Skeletal muscle tissue (tissue), 3 donors: ENCODE measurements at regions not wholly inside any gene's neighbourhood (a gene's known extent, or its start where the extent isn't known, plus 50 kb on each side); places are given as distances from the start of the nearest gene placed in this dataset.

Experiments
- H3K27ac ChIP-seq: one replicate; pipeline ENCODE4 v1.7.0; 2013; ENCODE audit warnings: mild to moderate bottlenecking, low read depth, low read length, inconsistent platforms
- H3K27me3 ChIP-seq, 3 donors: one replicate each; pipeline ENCODE4 v1.7.0; 2013; ENCODE audit warnings: low read length in 3 of 3; ENCODE audit not compliant: control insufficient read depth in 3 of 3, insufficient read depth in 3 of 3
- H3K36me3 ChIP-seq, 3 donors: one replicate each; pipeline ENCODE4 v1.7.0; 2013; ENCODE audit warnings: low read length in 3 of 3; ENCODE audit not compliant: control insufficient read depth in 3 of 3, insufficient read depth in 3 of 3
- H3K4me1 ChIP-seq, 3 donors: one replicate each; pipeline ENCODE4 v1.7.0; 2013; ENCODE audit warnings: low read length in 3 of 3, mild to moderate bottlenecking in 3 of 3; ENCODE audit not compliant: control insufficient read depth in 3 of 3, insufficient read depth in 3 of 3
- H3K4me3 ChIP-seq, 3 donors: one replicate each; pipeline ENCODE4 v1.7.0; 2013; ENCODE audit warnings: low read length in 3 of 3
- H3K9ac ChIP-seq, 3 donors: one replicate each; pipeline ENCODE4 v1.7.0; 2013; ENCODE audit warnings: low read length in 3 of 3, mild to moderate bottlenecking in 3 of 3, moderate library complexity in 2 of 3, low read depth in 1 of 3
- H3K9me3 ChIP-seq, 3 donors: one replicate each; pipeline ENCODE4 v1.7.0; 2013; ENCODE audit warnings: low read length in 3 of 3; ENCODE audit not compliant: control insufficient read depth in 3 of 3
- donor health status: Osteomylitis.

DNA sequence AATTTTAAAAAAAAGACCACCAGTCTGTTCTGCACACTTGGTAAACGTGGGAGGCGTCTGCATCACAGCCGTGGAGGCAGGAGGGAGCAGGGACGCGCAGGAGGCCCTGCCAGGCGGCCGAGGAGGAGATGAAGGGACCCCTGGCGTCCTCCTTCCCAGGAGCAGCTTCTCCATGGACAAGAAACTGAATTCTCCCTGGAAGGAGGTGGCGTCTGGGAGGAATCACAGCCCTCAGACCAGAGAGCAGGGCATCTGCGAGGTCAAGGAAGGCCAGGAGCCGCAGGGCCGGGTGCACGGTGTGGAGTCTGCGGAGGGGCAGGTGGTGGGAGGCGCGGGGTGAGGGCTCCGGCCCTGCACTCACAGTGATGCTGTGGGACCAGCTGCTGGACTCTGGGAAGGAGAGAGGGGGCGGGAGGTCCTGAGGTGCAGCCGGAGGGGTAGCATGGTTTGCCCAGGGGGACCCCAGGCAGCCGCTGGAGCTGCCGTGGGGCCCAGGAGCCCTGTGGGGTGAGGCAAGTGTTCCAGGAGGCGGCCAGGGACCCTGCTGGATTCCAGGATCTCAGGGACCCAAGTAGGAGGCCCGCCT lies 73.5 kb upstream of the GALNT9 start:
- Histone ChIP-seq H3K27me3 (peaks cover 42 to 75% (median 73%) of the 10 kb centered on the region in 3 donors), H3K36me3 (no peaks in the 10 kb centered on the region), H3K27ac (no peak overlapping the region), H3K9me3 (no peaks in the 10 kb centered on the region), H3K4me1 (no peaks in the 10 kb centered on the region), H3K9ac (no peak overlapping the region), H3K4me3 (no peak overlapping the region)

DNA sequence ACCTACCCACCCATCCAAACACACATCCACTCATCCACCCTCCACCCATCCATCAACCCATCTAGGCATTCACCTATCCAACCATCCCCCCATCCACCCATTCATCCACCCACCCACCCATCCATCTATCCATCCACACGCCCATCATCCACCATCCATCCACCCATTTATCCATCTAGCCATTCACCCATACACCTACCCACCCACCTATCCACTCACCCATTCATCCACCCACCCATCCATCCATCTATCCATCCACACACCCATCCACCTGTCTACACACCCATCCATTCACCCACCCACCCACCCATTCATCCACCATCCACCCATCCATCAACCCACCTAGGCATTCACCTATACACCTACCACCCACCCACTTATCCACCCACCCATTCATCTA lies 72.6 kb upstream of the GALNT9 start:
- Histone ChIP-seq H3K9ac (no peak overlapping the region), H3K4me1 (no peaks in the 10 kb centered on the region), H3K27me3 (peaks cover 43 to 76% (median 71%) of the 10 kb centered on the region in 3 donors), H3K4me3 (no peak overlapping the region), H3K9me3 (no peaks in the 10 kb centered on the region), H3K27ac (no peak overlapping the region), H3K36me3 (no peaks in the 10 kb centered on the region)

DNA sequence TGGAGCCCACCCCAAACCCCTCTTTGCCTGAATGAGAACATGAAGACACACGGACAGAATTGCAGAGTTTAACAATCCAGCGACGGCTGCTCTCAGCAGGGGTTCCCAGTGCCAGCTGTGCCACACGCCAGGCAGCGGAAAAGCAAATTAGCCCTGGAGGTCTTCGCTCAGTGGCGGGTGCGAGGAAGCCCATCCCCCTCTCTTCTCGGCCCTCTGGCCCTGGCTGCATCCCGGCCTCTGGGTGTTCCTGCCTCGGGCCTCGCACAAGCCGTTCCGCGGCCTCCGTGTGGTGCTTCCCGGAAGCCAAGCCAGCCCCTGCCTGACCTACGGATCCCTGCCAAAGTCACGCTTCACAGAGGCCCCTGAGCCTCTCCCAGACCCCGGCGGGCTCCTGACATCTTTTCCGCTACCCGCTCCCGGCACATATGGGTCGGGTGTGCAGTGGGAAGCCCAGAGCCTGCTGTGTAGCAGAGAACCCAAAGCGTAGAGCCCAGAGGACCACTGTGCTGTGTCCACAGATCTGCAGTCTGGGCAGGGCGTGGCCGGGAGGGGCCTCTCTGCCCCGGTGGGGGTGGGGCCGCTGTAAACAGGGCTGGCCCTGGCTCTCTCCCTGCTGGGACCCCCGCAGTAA lies 70.7 kb upstream of the GALNT9 start:
- H3K27me3 ChIP-seq, result peaks cover 42 to 76% (median 59%) of the 10 kb centered on the region in 3 donors
- H3K4me1 ChIP-seq, result no peaks in the 10 kb centered on the region
- no peak overlapping the region for H3K4me3 ChIP-seq
- H3K9me3 ChIP-seq, result no peaks in the 10 kb centered on the region
- no peak overlapping the region for H3K27ac ChIP-seq
- H3K9ac ChIP-seq, result no peak overlapping the region
- H3K36me3 ChIP-seq, result no peaks in the 10 kb centered on the region

DNA sequence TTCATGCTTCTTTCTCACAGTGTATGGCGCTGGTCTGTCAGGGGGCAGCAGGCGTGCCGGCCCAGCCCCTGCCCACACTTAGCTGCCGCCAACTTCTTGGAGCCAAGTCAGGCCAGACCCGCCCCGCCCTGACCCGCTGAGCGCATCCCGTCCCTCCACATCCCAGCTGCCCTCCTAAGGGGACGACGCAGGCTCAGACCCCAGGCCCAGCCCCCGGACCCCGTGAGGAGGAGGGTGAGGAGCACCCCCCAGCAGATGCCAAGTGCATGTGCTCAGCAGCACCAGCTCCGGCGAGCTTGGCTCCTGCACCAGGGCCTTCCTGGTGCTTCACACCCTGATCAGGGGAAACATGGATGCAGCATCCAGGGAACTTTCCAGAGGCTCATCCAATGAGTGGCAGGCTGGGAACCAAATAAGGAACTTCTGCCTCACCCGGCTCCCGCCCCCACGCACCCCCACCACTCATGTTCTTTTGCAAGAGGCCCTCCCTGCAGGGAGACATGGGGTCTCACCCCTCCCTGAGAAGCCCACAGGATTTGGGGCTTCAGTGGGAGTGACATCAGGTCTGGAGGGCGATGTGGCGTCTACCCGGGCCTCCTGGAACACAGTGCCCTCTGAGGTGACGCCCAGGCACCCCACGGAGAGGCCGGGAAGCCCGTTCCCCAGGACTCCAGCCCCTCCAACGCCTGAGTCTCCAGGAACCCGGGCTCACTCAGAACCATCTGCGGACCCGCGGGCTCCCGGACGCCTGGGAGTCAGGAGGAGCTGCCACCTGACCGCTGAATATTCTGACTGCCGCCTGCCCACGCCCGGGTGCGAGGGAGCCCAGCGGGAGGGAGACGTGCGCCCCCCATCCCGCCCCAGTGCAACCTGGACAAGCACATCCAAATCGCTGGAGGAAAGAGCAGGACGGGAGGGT lies 70.0 kb upstream of the GALNT9 start:
- Histone ChIP-seq H3K9me3 (no peaks in the 10 kb centered on the region), H3K4me1 (no peaks in the 10 kb centered on the region), H3K27ac (no peak overlapping the region), H3K9ac (no peak overlapping the region), H3K27me3 (peaks cover 43 to 73% (median 58%) of the 10 kb centered on the region in 3 donors), H3K36me3 (no peaks in the 10 kb centered on the region), H3K4me3 (no peak overlapping the region)

DNA sequence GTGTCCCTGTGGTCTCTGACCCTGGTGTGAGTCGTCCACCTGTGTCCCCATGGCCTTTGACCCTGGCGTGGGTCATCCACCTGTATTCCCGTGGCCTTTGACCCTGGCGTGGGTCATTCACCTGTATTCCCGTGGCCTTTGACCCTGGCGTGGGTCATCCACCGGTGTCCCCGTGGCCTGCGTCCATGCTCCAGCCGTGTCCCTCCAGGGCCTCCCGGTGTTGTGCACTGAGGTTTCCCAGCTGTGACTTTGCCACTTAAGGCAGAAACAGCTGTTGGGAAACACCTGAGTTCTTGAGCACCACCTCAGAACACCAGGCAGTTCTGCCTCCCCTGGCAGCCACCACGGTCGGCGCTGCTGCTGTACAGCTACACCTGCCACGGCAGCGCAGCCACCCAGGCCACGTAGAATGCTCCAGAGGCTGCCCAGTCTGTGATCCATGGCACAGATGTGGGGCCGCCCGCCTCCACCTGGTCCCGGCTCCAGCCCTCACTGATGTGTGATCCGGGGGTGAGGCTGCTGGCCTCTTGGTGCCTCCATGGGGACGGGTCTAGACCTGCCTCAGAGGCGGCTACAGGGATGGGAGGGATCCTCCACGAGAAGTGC lies 69.1 kb upstream of the GALNT9 start:
- Histone ChIP-seq H3K4me3 (no peak overlapping the region), H3K9ac (no peak overlapping the region), H3K27me3 (peaks cover 42 to 69% (median 58%) of the 10 kb centered on the region in 3 donors), H3K4me1 (no peaks in the 10 kb centered on the region), H3K27ac (no peak overlapping the region), H3K36me3 (no peaks in the 10 kb centered on the region), H3K9me3 (no peaks in the 10 kb centered on the region)

DNA sequence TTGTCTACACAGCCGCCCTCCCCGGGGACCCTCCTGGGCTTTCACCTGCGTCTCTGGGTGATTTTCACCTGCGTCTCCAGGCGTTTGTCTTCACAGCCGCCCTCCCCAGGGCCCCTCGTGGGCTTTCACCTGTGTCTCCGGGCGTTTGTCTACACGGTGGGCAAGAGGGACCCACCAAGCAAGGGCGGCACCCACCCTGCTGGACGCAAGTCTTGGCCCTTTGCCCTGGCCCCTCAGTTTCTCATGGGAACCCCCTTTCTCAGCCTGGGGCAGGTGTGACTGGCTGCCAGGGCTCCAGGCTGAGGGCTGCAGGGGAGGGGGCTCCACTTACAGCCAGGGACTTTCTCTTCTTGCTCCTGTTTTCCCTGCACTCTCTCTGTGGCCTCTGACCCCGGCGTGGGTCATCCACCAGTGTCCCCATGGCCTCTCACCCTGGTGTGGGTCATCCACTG lies 68.6 kb upstream of the GALNT9 start:
- Histone ChIP-seq H3K4me1 (no peaks in the 10 kb centered on the region), H3K9ac (no peak overlapping the region), H3K4me3 (no peak overlapping the region), H3K27ac (no peak overlapping the region), H3K9me3 (no peaks in the 10 kb centered on the region), H3K36me3 (no peaks in the 10 kb centered on the region), H3K27me3 (peaks cover 46 to 71% (median 62%) of the 10 kb centered on the region in 3 donors)

GRCh38 chr12:132397152-132397933 lies 68.0 kb upstream of the GALNT9 start:
- no peak overlapping the region for H3K9ac ChIP-seq
- H3K36me3 ChIP-seq, result no peaks in the 10 kb centered on the region

GRCh38 chr12:132396657-132397056 lies 67.3 kb upstream of the GALNT9 start:
- no peaks in the 10 kb centered on the region for H3K9me3 ChIP-seq
- H3K36me3 ChIP-seq, result no peaks in the 10 kb centered on the region
- H3K27ac ChIP-seq, result no peak overlapping the region
- H3K27me3 ChIP-seq, result peaks cover 46 to 70% (median 60%) of the 10 kb centered on the region in 3 donors
- no peaks in the 10 kb centered on the region for H3K4me1 ChIP-seq
- no peak overlapping the region for H3K9ac ChIP-seq
- no peak overlapping the region for H3K4me3 ChIP-seq

More at GRCh38 chr12:132397152-132397933, 68.0 kb upstream of the GALNT9 start:
- Histone ChIP-seq H3K4me3 (no peak overlapping the region), H3K4me1 (no peaks in the 10 kb centered on the region), H3K27ac (no peak overlapping the region), H3K27me3 (peaks cover 48 to 71% (median 62%) of the 10 kb centered on the region in 3 donors), H3K9me3 (no peaks in the 10 kb centered on the region)

GRCh38 chr12:132395908-132396305 lies 66.5 kb upstream of the GALNT9 start:
- H3K4me1 ChIP-seq, result no peaks in the 10 kb centered on the region
- no peak overlapping the region for H3K27ac ChIP-seq
- H3K9ac ChIP-seq, result no peak overlapping the region
- H3K27me3 ChIP-seq, result peaks cover 46 to 73% (median 60%) of the 10 kb centered on the region in 3 donors
- no peaks in the 10 kb centered on the region for H3K9me3 ChIP-seq
- H3K36me3 ChIP-seq, result no peaks in the 10 kb centered on the region
- no peak overlapping the region for H3K4me3 ChIP-seq
